DMS53 (cell line): ENCODE measurements at regions not wholly inside any gene's neighbourhood (a gene's known extent, or its start where the extent isn't known, plus 50 kb on each side); places are given as distances from the start of the nearest gene placed in this dataset.

ENCODE experiments used
- DNase-seq: peaks from one replicate; lab custom pipeline; 2025; lab: John Stamatoyannopoulos, UW

- no peak for DNase-seq
Observed at GRCh38 chr2:63784461-63784860, 57.2 kb upstream of the UGP2 start.

- no peak for DNase-seq
Observed at GRCh38 chr2:63785096-63785495, 56.6 kb upstream of the UGP2 start.

- no peak for DNase-seq
Observed at GRCh38 chr2:63786471-63786870, 55.2 kb upstream of the UGP2 start.

- no peak for DNase-seq
Observed at GRCh38 chr2:63788071-63788470, 53.6 kb upstream of the UGP2 start.

- DNase-seq: no peak
Observed at GRCh38 chr2:63789338-63790020, 52.2 kb upstream of the UGP2 start.

- DNase-seq: no peak
Observed at GRCh38 chr2:63790491-63790890, 51.2 kb upstream of the UGP2 start.

GRCh38 chr2:63790906-63791305 is 50.8 kb upstream of the UGP2 start:
- DNase-seq: no peak

- no peak for DNase-seq
Observed at GRCh38 chr2:63791387-63791786, 50.3 kb upstream of the UGP2 start.
